ENCODE measurements at regions not wholly inside any gene's neighbourhood (a gene's known extent, or its start where the extent isn't known, plus 50 kb on each side); places are given as distances from the start of the nearest gene placed in this dataset.
"Not testable (repeated sequence)": the region's sequence is repeated elsewhere in the genome, so short reads cannot be mapped to it uniquely, and the experiment has no call there.

DNA sequence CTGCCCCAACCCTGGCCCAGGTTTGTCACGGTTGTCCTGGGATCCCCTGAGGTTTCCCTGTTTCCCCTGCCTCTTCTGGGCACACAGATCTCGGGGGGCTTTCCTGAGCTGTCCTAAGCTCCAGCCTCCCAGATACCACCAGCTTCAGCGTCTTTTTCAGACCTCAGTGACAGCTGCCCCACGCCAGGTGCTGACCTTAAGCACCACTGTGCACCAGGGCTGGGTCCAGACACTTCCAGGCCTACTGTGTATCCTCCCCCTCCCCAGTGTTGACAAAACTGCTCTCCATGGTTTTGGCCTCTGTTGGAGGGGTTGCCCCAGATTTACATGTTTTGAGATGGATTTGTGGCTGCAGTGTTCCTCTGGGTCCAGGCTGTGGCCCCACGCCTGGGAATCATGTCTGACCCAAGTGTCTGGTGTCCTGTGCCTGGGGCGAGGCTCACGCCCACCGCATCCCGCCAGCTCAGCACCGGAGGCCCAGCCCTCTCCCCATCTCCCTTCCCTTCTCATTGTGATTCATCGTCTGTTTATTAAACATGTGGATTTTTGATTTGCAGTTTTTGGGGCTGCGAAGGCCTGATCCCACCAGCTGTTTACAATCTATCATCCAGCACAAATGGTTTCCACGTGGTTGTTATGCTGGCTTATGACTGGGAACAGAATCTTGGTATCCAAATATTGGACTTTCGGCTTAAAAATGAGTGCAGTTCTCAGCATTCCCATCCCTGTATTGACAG is 82.1 kb downstream of the METRNL start:
- H3K27me3 ChIP-seq: no peaks in the 10 kb centered on the region
- TF ChIP-seq, protein P1, sequence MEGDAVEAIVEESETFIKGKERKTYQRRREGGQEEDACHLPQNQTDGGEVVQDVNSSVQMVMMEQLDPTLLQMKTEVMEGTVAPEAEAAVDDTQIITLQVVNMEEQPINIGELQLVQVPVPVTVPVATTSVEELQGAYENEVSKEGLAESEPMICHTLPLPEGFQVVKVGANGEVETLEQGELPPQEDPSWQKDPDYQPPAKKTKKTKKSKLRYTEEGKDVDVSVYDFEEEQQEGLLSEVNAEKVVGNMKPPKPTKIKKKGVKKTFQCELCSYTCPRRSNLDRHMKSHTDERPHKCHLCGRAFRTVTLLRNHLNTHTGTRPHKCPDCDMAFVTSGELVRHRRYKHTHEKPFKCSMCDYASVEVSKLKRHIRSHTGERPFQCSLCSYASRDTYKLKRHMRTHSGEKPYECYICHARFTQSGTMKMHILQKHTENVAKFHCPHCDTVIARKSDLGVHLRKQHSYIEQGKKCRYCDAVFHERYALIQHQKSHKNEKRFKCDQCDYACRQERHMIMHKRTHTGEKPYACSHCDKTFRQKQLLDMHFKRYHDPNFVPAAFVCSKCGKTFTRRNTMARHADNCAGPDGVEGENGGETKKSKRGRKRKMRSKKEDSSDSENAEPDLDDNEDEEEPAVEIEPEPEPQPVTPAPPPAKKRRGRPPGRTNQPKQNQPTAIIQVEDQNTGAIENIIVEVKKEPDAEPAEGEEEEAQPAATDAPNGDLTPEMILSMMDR (IDR thresholded peaks at IDR 0.05): no peak
- intact Hi-C loops (cut with DNase I; ENCODE audit: low total_unique reads): no loop called here
- no peaks in the 10 kb centered on the region for H3K9me3 ChIP-seq
- H3K27ac ChIP-seq: no peak overlapping the region
- peak in 1 of 2 donors; percentile 48 for DNase-seq
- no peak overlapping the region for H3K4me3 ChIP-seq
- H3K4me1 ChIP-seq: no peaks in the 10 kb centered on the region
- no peaks in the 10 kb centered on the region for H3K36me3 ChIP-seq

DNA sequence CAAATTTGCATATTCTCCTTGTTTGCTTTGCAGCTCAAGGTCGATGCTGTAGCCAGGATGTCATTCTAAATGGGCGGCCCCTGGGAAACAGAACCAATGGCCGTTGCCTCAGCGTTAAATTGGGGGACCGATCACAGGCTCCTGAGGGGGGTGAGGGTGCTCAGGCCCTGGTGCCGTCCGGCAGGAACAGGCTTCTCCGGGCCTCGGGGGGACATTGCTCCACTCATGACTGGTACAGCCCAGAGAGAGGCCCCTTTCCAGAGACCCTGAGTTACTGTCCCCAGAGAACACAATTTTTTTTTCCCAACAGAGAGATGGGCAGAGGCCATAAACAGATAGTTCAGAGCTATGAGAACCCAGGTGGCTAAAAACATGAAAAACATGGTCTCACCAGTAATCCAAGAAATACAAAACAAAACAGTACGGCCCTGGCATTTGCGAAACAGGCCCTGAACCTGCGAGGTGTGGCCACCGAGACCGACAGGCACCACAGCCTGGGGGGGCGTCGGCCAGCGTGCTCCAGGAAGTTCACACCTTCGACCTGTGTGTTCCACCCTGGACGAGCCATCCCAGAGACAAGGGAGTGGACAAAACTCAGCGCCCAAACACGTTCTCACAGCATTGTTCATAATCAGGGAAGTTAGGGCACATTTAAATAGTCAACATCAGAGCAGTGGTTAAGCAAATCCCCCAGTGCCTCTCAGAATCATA is 82.8 kb downstream of the METRNL start:
- no peaks in the 10 kb centered on the region for H3K27me3 ChIP-seq
- TF ChIP-seq, protein P1 (IDR thresholded peaks at IDR 0.05): no peak
- H3K4me3 ChIP-seq: no peak overlapping the region
- intact Hi-C loops (cut with DNase I; ENCODE audit: low total_unique reads): no loop called here
- no peaks in the 10 kb centered on the region for H3K9me3 ChIP-seq
- H3K36me3 ChIP-seq: no peaks in the 10 kb centered on the region
- H3K4me1 ChIP-seq: no peaks in the 10 kb centered on the region
- H3K27ac ChIP-seq: no peak overlapping the region
- DNase-seq: no peak

DNA sequence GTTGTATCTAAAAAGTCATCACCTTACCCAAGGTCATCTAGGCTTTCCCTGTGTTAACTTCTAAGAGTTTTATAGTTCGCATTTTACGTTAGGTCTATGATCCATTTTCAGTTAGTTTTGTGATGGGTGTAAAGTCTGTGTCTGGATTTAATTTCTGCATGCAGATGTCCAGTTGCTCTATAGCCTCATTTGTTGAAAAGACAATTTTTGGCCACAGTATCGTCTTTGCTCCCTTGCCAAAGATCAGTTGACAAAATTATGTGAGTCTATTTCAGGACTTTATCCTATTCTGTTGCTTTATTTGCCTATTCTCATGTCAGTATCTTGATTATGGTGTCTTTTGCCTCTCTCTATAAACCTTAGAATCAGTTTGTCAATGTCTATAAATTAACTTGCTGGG is 85.1 kb downstream of the METRNL start:
- H3K36me3 ChIP-seq: no peaks in the 10 kb centered on the region
- DNase-seq: no peak
- intact Hi-C loops (cut with DNase I; ENCODE audit: low total_unique reads): no loop called here
- no peak overlapping the region for H3K4me3 ChIP-seq
- H3K27ac ChIP-seq: no peak overlapping the region
- TF ChIP-seq, protein P1 (IDR thresholded peaks at IDR 0.05): no peak
- peaks cover 0 to 4% (median 0%) of the 10 kb centered on the region in 3 donors for H3K9me3 ChIP-seq
- no peaks in the 10 kb centered on the region for H3K4me1 ChIP-seq
- H3K27me3 ChIP-seq: no peaks in the 10 kb centered on the region

DNA sequence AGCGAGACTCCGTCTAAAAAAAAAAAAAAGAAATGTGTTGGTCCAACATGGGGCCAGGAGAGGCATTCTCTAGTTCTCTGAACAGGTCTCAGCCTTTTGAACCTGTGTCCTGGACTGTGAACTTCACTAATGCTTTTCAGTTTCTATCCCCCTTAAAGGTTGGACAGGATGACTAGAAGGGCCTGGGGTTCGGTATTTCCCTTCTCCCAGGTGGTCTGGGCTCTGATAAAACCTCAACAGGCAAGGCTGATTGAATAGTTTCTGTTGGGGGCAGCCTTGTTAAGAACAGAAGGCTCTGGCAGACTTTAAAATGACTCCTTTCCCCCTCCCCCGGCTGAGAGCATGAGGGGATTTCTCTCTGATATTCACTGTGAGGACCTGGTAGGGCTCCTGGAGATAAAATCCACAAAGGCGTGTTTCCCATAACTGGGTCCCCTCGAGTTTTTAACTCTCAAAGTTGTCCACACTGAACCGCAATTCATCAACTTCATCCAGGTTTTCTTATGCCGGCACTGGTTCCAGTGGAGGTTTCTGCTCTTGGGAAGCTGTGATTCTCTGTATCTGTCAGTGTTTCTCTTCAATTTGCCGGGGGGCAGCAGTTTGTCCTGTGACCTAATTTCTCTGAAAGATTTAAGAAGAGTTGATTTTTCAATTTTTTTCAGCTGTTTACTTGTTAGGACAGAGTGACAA is 91.3 kb downstream of the METRNL start:
- TF ChIP-seq, protein P1 (IDR thresholded peaks at IDR 0.05): no peak
- H3K4me1 ChIP-seq: peaks cover 0 to 11% (median 3%) of the 10 kb centered on the region in 4 donors
- intact Hi-C loops (cut with DNase I; ENCODE audit: low total_unique reads): no loop called here
- no peaks in the 10 kb centered on the region for H3K36me3 ChIP-seq
- no peak for DNase-seq
- peaks cover 0 to 2% of the 10 kb centered on the region in 2 donors for H3K27me3 ChIP-seq
- H3K9me3 ChIP-seq: peaks cover 0 to 4% (median 0%) of the 10 kb centered on the region in 3 donors
- H3K4me3 ChIP-seq: no peak overlapping the region
- no peak overlapping the region for H3K27ac ChIP-seq

DNA sequence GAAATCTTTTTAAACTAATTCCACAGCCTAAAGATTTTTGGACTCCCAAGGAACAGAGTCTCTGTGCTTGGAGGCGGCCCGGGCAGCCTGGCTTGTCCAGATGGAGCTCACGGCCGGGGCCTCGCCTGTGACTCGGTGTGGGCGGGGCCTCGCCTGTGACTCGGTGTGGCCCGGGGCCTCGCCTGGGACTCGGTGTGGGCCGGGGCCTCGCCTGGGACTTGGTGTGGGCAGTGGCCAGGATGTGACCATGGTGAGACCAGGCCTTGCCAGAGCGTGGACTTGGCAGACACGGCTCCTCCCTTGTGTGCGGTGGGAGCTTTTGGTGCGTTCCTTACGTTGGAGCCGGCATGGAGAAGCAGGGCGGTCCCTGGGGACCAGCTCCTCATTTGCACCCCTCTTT is 92.3 kb downstream of the METRNL start:
- no peaks in the 10 kb centered on the region for H3K36me3 ChIP-seq
- no peak overlapping the region for H3K4me3 ChIP-seq
- no peak overlapping the region for H3K27ac ChIP-seq
- no peak for DNase-seq
- TF ChIP-seq, protein P1 (IDR thresholded peaks at IDR 0.05): no peak
- intact Hi-C loops (cut with DNase I; ENCODE audit: low total_unique reads): no loop called here
- H3K4me1 ChIP-seq: peaks cover 0 to 11% (median 3%) of the 10 kb centered on the region in 4 donors
- H3K27me3 ChIP-seq: peaks cover 0 to 2% of the 10 kb centered on the region in 2 donors
- peaks cover 0 to 4% (median 0%) of the 10 kb centered on the region in 3 donors for H3K9me3 ChIP-seq

DNA sequence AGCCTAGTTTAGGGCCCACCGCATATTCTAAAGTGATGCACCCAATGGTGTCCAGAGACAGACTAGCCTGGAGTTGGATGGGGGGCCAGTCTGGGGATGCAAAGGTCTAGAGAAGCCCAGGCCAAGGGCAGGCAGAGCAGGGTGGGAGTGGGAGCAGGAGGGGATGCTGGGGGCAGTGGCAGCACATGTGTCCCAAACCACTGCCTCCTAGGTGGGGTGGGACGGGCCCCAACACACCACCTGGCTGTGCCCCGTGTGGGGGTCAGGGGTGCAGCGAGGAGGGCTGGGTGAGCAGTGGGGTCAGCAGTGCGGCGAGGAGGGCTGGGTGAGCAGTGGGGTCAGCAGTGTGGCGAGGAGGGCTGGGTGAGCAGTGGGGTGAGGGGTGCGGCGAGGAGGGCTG is 92.7 kb downstream of the METRNL start:
- H3K36me3 ChIP-seq; H3K9me3 ChIP-seq; H3K27me3 ChIP-seq; H3K4me3 ChIP-seq; H3K27ac ChIP-seq; intact Hi-C loops (cut with DNase I; ENCODE audit: low total_unique reads): not testable (repeated sequence)
- H3K4me1 ChIP-seq: peaks cover 0 to 11% (median 3%) of the 10 kb centered on the region in 4 donors
- DNase-seq: peak in 1 of 2 donors; percentile 35

DNA sequence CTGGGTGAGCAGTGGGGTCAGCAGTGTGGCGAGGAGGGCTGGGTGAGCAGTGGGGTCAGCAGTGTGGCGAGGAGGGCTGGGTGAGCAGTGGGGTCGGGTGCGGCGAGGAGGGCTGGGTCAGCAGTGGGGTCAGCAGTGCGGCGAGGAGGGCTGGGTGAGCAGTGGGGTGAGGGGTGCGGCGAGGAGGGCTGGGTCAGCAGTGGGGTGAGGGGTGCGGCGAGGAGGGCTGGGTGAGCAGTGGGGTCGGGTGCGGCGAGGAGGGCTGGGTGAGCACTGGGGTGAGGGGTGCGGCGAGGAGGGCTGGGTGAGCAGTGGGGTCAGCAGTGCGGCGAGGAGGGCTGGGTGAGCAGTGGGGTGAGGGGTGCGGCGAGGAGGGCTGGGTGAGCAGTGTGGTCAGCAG is 93.2 kb downstream of the METRNL start:
- intact Hi-C loops (cut with DNase I; ENCODE audit: low total_unique reads); H3K27ac ChIP-seq; H3K9me3 ChIP-seq; H3K4me3 ChIP-seq; H3K27me3 ChIP-seq; H3K36me3 ChIP-seq: not testable (repeated sequence)
- DNase-seq: peak in 1 of 2 donors; percentile 1
- peaks cover 0 to 11% (median 3%) of the 10 kb centered on the region in 4 donors for H3K4me1 ChIP-seq

DNA sequence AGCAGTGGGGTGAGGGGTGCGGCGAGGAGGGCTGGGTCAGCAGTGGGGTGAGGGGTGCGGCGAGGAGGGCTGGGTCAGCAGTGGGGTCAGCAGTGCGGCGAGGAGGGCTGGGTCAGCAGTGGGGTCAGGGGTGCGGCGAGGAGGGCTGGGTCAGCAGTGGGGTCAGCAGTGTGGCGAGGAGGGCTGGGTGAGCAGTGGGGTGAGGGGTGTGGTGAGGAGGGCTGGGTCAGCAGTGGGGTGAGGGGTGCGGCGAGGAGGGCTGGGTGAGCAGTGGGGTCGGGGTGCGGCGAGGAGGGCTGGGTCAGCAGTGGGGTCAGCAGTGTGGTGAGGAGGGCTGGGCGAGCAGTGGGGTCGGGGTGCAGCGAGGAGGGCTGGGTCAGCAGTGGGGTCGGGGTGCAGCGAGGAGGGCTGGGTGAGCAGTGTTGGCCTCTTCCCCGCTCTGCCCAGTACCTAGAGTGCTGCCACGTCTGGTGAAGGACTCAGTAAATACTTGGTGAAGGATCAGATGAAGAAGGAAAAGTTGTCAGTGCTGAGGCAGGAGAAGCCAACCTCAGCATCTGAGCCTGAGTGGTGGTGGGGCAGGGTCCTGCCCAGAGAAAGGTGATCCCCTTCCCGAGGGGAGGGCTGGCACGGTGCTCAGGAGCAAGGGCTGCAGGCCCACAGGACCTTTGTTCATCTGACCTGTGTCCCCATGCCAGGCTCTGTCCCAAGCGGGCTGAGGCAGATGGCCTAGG is 93.9 kb downstream of the METRNL start:
- H3K9me3 ChIP-seq; H3K36me3 ChIP-seq; H3K4me3 ChIP-seq; H3K27ac ChIP-seq; H3K27me3 ChIP-seq; intact Hi-C loops (cut with DNase I; ENCODE audit: low total_unique reads); DNase-seq: not testable (repeated sequence)
- H3K4me1 ChIP-seq: peaks cover 0 to 11% (median 3%) of the 10 kb centered on the region in 4 donors
